Neutrophil (primary cell): ENCODE measurements at regions not wholly inside any gene's neighbourhood (a gene's known extent, or its start where the extent isn't known, plus 50 kb on each side); places are given as distances from the start of the nearest gene placed in this dataset.

Source experiments
- H3K27ac ChIP-seq: fragments of 200-600 bp; sonication (generic); 2 replicates; pipeline ENCODE4 v1.5.1; 2016; ENCODE audit warnings: mild to moderate bottlenecking, moderate library complexity
- H3K27me3 ChIP-seq: fragments of 200-600 bp; sonication (generic); 2 replicates; pipeline ENCODE4 v1.6.0; 2016; ENCODE audit warnings: mild to moderate bottlenecking
- H3K36me3 ChIP-seq: fragments of 200-600 bp; sonication (generic); 2 replicates; pipeline ENCODE4 v1.5.1; 2017
- H3K4me1 ChIP-seq, 2 experiments: fragments of 200-600 bp in 1 of 2; sonication (generic) in 1 of 2; 1 replicate in 1 of 2; 2 replicates in 1 of 2; pipeline versions ENCODE4 v1.5.1 to v1.6.1; 2013 to 2016; ENCODE audit warnings: low read depth in 1 of 2, low read length in 1 of 2, mild to moderate bottlenecking in 1 of 2, moderate library complexity in 1 of 2; ENCODE audit not compliant: control insufficient read depth in 1 of 2, insufficient read depth in 1 of 2
- H3K4me3 ChIP-seq, 2 experiments: fragments of 200-600 bp in 1 of 2; sonication (generic) in 1 of 2; 1 replicate in 1 of 2; 2 replicates in 1 of 2; pipeline ENCODE4 v1.5.1; 2013 to 2016; ENCODE audit warnings: low read depth in 1 of 2, low read length in 1 of 2, mild to moderate bottlenecking in 1 of 2, moderate library complexity in 1 of 2
- H3K9me3 ChIP-seq: fragments of 200-600 bp; sonication (generic); 2 replicates; pipeline ENCODE4 v1.5.1; 2016
- CTCF ChIP-seq: fragments of 200-600 bp; sonication (generic); IDR thresholded peaks from 2 replicates; pipeline ENCODE4 v1.5.1; 2016; ENCODE audit warnings: antibody characterized with exemption

DNA sequence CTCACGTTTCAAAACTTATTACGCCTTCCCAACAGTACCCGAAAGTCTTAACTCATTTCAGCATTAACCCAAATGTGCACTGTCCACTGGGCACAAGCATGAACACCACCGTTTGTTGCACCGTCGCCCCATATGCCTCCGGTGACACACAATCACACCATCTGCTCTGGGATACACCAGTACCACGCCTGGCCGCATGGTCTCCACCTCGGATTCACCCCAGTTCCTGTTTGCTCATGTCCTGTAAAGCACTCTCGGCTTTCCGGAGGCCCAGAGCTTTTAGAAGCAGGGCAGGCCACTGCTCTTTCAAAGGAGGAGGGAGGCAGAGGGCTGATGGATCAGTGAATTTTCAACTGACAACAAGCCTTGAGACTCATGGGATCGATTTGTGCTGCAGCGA, 1570.0 kb upstream of the DEFB115 start:
- no peaks in the 10 kb centered on the region for H3K27me3 ChIP-seq
- no peak overlapping the region for H3K4me3 ChIP-seq
- TF ChIP-seq CTCF: no peak
- no peaks in the 10 kb centered on the region for H3K4me1 ChIP-seq
- no peak overlapping the region for H3K27ac ChIP-seq
- no peaks in the 10 kb centered on the region for H3K36me3 ChIP-seq
- H3K9me3 ChIP-seq: no peaks in the 10 kb centered on the region

DNA sequence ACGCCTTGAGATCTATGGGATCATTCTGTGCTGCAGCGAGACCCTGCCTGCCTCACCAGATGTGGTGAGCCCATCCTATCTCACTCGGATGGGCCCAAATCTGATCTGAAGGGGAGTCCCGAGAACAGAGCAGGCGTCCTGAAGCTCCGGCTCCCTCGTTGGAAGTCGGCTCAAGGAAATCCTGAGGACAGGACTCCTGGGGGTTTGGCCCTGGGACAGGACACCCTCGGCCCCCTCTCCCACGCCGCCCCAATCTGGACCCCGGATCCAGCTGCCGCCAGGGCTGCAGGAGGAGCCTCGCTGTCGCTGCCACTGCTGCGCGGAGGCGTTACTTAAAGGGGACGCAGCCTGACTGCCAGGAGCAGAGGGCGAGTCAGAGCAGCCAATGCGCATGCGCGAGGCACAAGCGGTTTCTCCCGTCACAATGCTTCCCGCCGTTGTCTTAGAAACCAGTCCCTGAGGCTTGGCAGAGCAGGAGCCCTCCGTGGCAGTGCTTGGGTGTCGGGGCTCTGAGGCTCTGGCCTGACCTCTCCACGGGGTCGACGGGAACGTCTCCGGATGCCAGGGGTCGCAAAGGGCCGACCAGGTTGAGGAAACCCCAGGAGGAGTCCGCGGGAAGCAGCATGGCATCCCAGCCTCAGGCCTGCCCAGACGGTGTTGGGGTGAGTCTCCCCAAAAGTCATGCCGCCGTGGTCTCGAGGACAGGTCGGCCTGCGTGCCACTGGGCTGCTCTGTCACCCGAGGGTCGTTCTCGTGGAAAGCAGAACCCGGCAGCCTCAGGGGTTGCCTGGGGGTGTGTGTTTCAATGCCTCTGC, 1567.8 kb upstream of the DEFB115 start:
- H3K27ac ChIP-seq: no peak overlapping the region
- H3K36me3 ChIP-seq: no peaks in the 10 kb centered on the region
- no peak overlapping the region for H3K4me3 ChIP-seq
- H3K9me3 ChIP-seq: no peaks in the 10 kb centered on the region
- no peaks in the 10 kb centered on the region for H3K4me1 ChIP-seq
- no peak for TF ChIP-seq CTCF
- no peaks in the 10 kb centered on the region for H3K27me3 ChIP-seq

GRCh38 chr20:29690274-29690673, 1567.2 kb upstream of the DEFB115 start:
- no peaks in the 10 kb centered on the region for H3K4me1 ChIP-seq
- no peaks in the 10 kb centered on the region for H3K27me3 ChIP-seq
- TF ChIP-seq CTCF: no peak

DNA sequence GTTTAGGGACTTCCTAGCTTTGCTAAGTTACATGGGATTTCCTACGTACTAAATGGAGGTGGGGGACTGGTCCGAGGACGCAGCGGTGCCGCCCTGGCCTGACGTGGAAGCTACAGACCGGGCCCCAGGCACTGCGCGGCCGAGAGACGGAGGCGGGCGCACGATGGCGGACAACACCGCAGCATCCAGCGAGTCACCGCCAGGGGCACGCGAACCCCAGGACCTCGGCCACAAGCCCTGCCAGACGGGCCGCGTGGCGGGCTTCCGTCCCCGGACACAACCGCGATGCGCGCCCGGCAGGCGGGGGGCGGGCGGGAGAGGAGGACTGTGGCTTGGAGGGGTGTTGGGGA, 1516.9 kb upstream of the DEFB115 start:
- Histone ChIP-seq H3K4me3 (no peak overlapping the region), H3K9me3 (peaks cover 14% of the 10 kb centered on the region), H3K27ac (no peak overlapping the region), H3K27me3 (peaks cover 6% of the 10 kb centered on the region), H3K36me3 (no peaks in the 10 kb centered on the region), H3K4me1 (no peaks in the 10 kb centered on the region)
- no peak for TF ChIP-seq CTCF

More at GRCh38 chr20:29690274-29690673, 1567.2 kb upstream of the DEFB115 start:
- Histone ChIP-seq H3K9me3 (no peaks in the 10 kb centered on the region), H3K36me3 (no peaks in the 10 kb centered on the region), H3K27ac (no peak overlapping the region), H3K4me3 (no peak overlapping the region)

DNA sequence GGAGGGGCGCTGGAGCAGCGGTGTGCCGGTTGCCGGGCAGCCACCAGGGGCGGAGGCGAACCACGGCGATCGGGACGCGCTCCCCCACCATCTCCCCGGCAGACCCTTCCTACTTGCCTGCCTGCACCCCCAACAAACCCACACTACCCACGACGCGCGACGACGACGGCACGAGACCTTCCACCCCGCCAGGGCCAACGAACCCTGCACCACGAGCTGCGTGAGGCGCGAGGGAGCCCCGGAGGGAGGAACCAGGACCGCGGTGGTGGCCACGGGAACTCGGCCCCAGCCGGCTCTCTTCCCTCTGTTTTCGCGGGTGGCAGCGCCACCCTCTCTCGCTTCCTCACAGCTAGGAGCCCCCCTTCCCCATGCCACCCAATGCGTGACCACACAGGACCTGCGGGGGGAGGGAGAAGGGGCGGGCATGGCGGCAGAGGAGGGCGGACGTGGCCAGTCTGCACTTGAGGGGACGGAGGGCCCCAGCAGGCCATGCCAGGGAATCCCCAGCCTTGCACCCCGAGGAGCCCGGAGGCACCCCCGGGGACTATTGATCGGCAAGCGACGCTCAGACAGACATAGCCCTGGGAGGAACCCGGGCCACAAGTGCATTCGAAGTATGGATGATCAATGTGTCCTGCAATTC, 1516.4 kb upstream of the DEFB115 start:
- H3K4me1 ChIP-seq: no peaks in the 10 kb centered on the region
- TF ChIP-seq CTCF: no peak
- H3K36me3 ChIP-seq: no peaks in the 10 kb centered on the region
- peaks cover 14% of the 10 kb centered on the region for H3K9me3 ChIP-seq
- no peak overlapping the region for H3K27ac ChIP-seq
- peaks cover 6% of the 10 kb centered on the region for H3K27me3 ChIP-seq
- H3K4me3 ChIP-seq: no peak overlapping the region
